BJ (cell line): ENCODE measurements at regions not wholly inside any gene's neighbourhood (a gene's known extent, or its start where the extent isn't known, plus 50 kb on each side); places are given as distances from the start of the nearest gene placed in this dataset.
"Not testable (repeated sequence)": the region's sequence is repeated elsewhere in the genome, so short reads cannot be mapped to it uniquely, and the experiment has no call there.

Source experiments
- CTCF ChIA-PET: fragments of 350-600 bp; formaldehyde crosslinking; extraction: SDS; loops from one replicate; lab custom pipeline; 2021; ENCODE audit warnings: antibody characterized with exemption, inconsistent platforms; lab: Yijun Ruan, JAX
- POLR2A ChIA-PET: fragments of 300-600 bp; sonication (Branson Sonifier 250); formaldehyde crosslinking; extraction: SDS; loops from one replicate; lab custom pipeline; 2021; ENCODE audit warnings: antibody characterized with exemption; lab: Charles Lee
- DNase-seq: peaks from one replicate; pipeline ENCODE4 v3.0.0-alpha.2; 2011; ENCODE audit warnings: low read depth
- H3K27me3 ChIP-seq: 2 replicates; pipeline ENCODE4 v1.6.0; 2011; ENCODE audit warnings: low read length; ENCODE audit not compliant: control insufficient read depth, insufficient read depth
- H3K36me3 ChIP-seq: 2 replicates; pipeline ENCODE4 v1.5.1; 2011; ENCODE audit warnings: low read length; ENCODE audit not compliant: control insufficient read depth, insufficient read depth
- H3K4me3 ChIP-seq: 2 replicates; pipeline ENCODE4 v1.5.1; 2011; ENCODE audit warnings: low read depth, mild to moderate bottlenecking, control low read depth, low read length
- TF ChIP-seq, protein P1 (sequence below): IDR thresholded peaks from 2 replicates; pipeline ENCODE4 v1.5.1; 2011; ENCODE audit warnings: low read depth, mild to moderate bottlenecking, control low read depth, inconsistent platforms, low read length, moderate library complexity; ENCODE audit not compliant: insufficient read depth

DNA sequence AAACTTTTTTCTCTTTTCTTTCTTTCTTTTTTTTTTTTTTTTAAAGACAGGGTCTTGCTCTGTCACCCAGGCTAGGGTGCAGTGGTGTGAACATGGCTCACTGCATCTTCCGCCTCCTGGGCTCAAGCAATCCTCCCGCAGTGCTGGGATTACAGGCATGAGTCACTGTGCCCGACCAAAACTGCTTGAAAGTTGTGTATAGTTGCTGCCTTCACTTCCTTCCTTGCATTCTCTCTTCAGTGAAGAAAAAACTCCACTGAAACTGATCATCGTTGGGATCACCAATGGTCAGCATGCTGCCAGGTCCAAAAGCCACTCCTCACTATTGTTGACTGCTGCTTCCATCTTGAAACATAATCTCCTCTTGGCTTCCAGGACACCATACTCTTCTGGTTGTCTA is 66.6 kb upstream of the CTNNA1 start:
- H3K27me3 ChIP-seq = peaks cover 4% of the 10 kb centered on the region
- H3K4me3 ChIP-seq = no peak overlapping the region
- ChIA-PET CTCF (no interaction called here), POLR2A (no interaction called here)
- TF ChIP-seq, protein P1, sequence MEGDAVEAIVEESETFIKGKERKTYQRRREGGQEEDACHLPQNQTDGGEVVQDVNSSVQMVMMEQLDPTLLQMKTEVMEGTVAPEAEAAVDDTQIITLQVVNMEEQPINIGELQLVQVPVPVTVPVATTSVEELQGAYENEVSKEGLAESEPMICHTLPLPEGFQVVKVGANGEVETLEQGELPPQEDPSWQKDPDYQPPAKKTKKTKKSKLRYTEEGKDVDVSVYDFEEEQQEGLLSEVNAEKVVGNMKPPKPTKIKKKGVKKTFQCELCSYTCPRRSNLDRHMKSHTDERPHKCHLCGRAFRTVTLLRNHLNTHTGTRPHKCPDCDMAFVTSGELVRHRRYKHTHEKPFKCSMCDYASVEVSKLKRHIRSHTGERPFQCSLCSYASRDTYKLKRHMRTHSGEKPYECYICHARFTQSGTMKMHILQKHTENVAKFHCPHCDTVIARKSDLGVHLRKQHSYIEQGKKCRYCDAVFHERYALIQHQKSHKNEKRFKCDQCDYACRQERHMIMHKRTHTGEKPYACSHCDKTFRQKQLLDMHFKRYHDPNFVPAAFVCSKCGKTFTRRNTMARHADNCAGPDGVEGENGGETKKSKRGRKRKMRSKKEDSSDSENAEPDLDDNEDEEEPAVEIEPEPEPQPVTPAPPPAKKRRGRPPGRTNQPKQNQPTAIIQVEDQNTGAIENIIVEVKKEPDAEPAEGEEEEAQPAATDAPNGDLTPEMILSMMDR = no peak
- no peak for DNase-seq
- no peaks in the 10 kb centered on the region for H3K36me3 ChIP-seq

GRCh38 chr5:138685193-138685745 is 68.0 kb upstream of the CTNNA1 start:
- H3K4me3 ChIP-seq = no peak overlapping the region
- TF ChIP-seq, protein P1 = no peak
- no peak for DNase-seq
- no peaks in the 10 kb centered on the region for H3K36me3 ChIP-seq
- ChIA-PET POLR2A (no interaction called here), CTCF (no interaction called here)
- peaks cover 4% of the 10 kb centered on the region for H3K27me3 ChIP-seq

GRCh38 chr5:138682462-138682861 is 70.8 kb upstream of the CTNNA1 start:
- CTCF ChIA-PET, H3K4me3 ChIP-seq, POLR2A ChIA-PET, H3K36me3 ChIP-seq, H3K27me3 ChIP-seq, DNase-seq: not testable (repeated sequence)

- H3K27me3 ChIP-seq, H3K36me3 ChIP-seq, H3K4me3 ChIP-seq, CTCF ChIA-PET, DNase-seq, POLR2A ChIA-PET: not testable (repeated sequence)
Observed at GRCh38 chr5:138678826-138679225, 74.4 kb upstream of the CTNNA1 start.

GRCh38 chr5:138677782-138678181 is 75.4 kb upstream of the CTNNA1 start:
- Histone ChIP-seq H3K27me3 (no peaks in the 10 kb centered on the region; the same call in 1 of the 2 replicates), H3K36me3 (no peaks in the 10 kb centered on the region), H3K4me3 (no peak overlapping the region)
- no peak for DNase-seq
- ChIA-PET POLR2A (no interaction called here), CTCF (no interaction called here)
- TF ChIP-seq, protein P1 = no peak

GRCh38 chr5:138676556-138677193 is 76.5 kb upstream of the CTNNA1 start:
- TF ChIP-seq, protein P1 = no peak
- Histone ChIP-seq H3K4me3 (no peak overlapping the region), H3K27me3 (no peaks in the 10 kb centered on the region; the same call in 1 of the 2 replicates), H3K36me3 (no peaks in the 10 kb centered on the region)
- ChIA-PET CTCF (no interaction called here), POLR2A (no interaction called here)
- no peak for DNase-seq
